GM12878 (cell line): ENCODE measurements at regions not wholly inside any gene's neighbourhood (a gene's known extent, or its start where the extent isn't known, plus 50 kb on each side); places are given as distances from the start of the nearest gene placed in this dataset.

Experiments used
- ATAC-seq: fragments of 200-7000 bp; cut with Tn5 transposase; 3 replicates; pipeline ENCODE4 v1.9.1; 2020; ENCODE audit warnings: mild to moderate bottlenecking, moderate library complexity
- BruUV-seq: library from RNA; stranded (reverse); fragments of 400-500 nt; replicated peaks from 2 replicates; lab custom pipeline; 2021; lab: Mats Ljungman, UMichigan
- CTCF ChIA-PET: fragments of 300-600 bp; sonication (Branson Sonifier 250); formaldehyde crosslinking; extraction: SDS; loops from one replicate; lab custom pipeline; 2021; ENCODE audit warnings: inconsistent platforms; lab: Yijun Ruan, JAX
- POLR2A ChIA-PET: fragments of 350-600 bp; formaldehyde crosslinking; extraction: SDS; loops from one replicate; lab custom pipeline; 2021; ENCODE audit warnings: inconsistent platforms; lab: Charles Lee
- RAD21 ChIA-PET: fragments of 300-600 bp; sonication (Branson Sonifier 250); formaldehyde crosslinking; loops from one replicate; lab custom pipeline; 2023; ENCODE audit warnings: antibody characterized with exemption; ENCODE audit not compliant: unreplicated experiment; lab: Charles Lee
- SMC1A ChIA-PET: fragments of 300-600 bp; sonication (Branson Sonifier 250); formaldehyde crosslinking; loops from one replicate; lab custom pipeline; 2023; ENCODE audit not compliant: unreplicated experiment, uncharacterized antibody; lab: Charles Lee
- DNase-seq: peaks from one replicate; pipeline ENCODE4 v3.0.0-alpha.2; 2011; ENCODE audit warnings: low read depth, low spot score
- FAIRE-seq: peaks from 3 replicates; lab custom pipeline; 2011; peaks lifted over from hg19 to GRCh38; lab: Jason Lieb, UNC
- H2AFZ ChIP-seq: 2 replicates; pipeline ENCODE4 v1.6.0; 2011; ENCODE audit warnings: low read depth, low read length, control low read depth; ENCODE audit not compliant: control insufficient read depth
- H3K27ac ChIP-seq: 2 replicates; pipeline ENCODE4 v1.5.1; 2011; ENCODE audit warnings: control low read depth; ENCODE audit not compliant: control insufficient read depth, insufficient read depth
- H3K27me3 ChIP-seq, 2 experiments: replicated peaks in 1 of 2; 2 replicates each; pipeline versions ENCODE4 v1.6.0 to v1.6.1; 2011; ENCODE audit warnings: low read length in 1 of 2; ENCODE audit not compliant: control insufficient read depth in 2 of 2, insufficient read depth in 2 of 2
- H3K36me3 ChIP-seq, 2 experiments: 2 replicates each; pipeline ENCODE4 v1.5.1; 2011; ENCODE audit warnings: low read length in 1 of 2; ENCODE audit not compliant: control insufficient read depth in 2 of 2, insufficient read depth in 2 of 2
- H3K4me1 ChIP-seq: 2 replicates; pipeline ENCODE4 v1.6.1; 2011; ENCODE audit warnings: mild to moderate bottlenecking, low read length, moderate library complexity, mixed read lengths; ENCODE audit not compliant: control insufficient read depth, insufficient read depth
- H3K4me2 ChIP-seq: 2 replicates; pipeline ENCODE4 v1.6.0; 2011; ENCODE audit warnings: control low read depth; ENCODE audit not compliant: control insufficient read depth, insufficient read depth
- H3K4me3 ChIP-seq: fragments of 200-600 bp; sonication (generic); 2 replicates; pipeline ENCODE4 v1.5.1; 2016
- H3K79me2 ChIP-seq: 2 replicates; pipeline ENCODE4 v1.6.0; 2011; ENCODE audit warnings: low read length; ENCODE audit not compliant: control insufficient read depth, insufficient read depth
- H3K9ac ChIP-seq: 2 replicates; pipeline ENCODE4 v1.8.0; 2011; ENCODE audit warnings: low read length, control low read depth, mixed read lengths; ENCODE audit not compliant: control insufficient read depth, insufficient read depth
- H3K9me3 ChIP-seq: replicated peaks from 3 replicates; pipeline ENCODE4 v1.5.1; 2011; ENCODE audit warnings: mild to moderate bottlenecking, low read length; ENCODE audit not compliant: control insufficient read depth, insufficient read depth
- H4K20me1 ChIP-seq: 2 replicates; pipeline ENCODE4 v1.6.0; 2011; ENCODE audit not compliant: control insufficient read depth, insufficient read depth
- CEBPB ChIP-seq, 2 experiments: fragments of 150-350 bp in 1 of 2; IDR thresholded peaks; 2 replicates each; pipeline ENCODE4 v1.6.1; 2012 to 2014; ENCODE audit warnings: low read depth in 2 of 2, low read length in 2 of 2, borderline replicate concordance in 1 of 2, inconsistent platforms in 1 of 2
- CHD2 ChIP-seq: IDR thresholded peaks from 2 replicates; pipeline ENCODE4 v1.6.1; 2011; ENCODE audit warnings: low read depth, low read length, improper control_type of control experiment, borderline replicate concordance
- JUNB ChIP-seq: IDR thresholded peaks from 2 replicates; pipeline ENCODE4 v1.6.1; 2016; ENCODE audit warnings: antibody characterized with exemption, mild to moderate bottlenecking
- MEF2B ChIP-seq: fragments of 450-650 bp; IDR thresholded peaks from 2 replicates; pipeline ENCODE4 v1.6.1; 2018; ENCODE audit warnings: mild to moderate bottlenecking, moderate library complexity; ENCODE audit not compliant: partially characterized antibody, poor library complexity, severe bottlenecking
- POLR2AphosphoS5 ChIP-seq: IDR thresholded peaks from 2 replicates; pipeline ENCODE4 v1.6.1; 2011; ENCODE audit warnings: mild to moderate bottlenecking, low read length, inconsistent platforms
- SMAD1 ChIP-seq: fragments of 450-650 bp; IDR thresholded peaks from 2 replicates; pipeline ENCODE4 v1.6.1; 2018; ENCODE audit warnings: mild to moderate bottlenecking, low read depth; ENCODE audit not compliant: partially characterized antibody
- SREBF2 ChIP-seq: IDR thresholded peaks from 2 replicates; pipeline ENCODE4 v1.6.1; 2012; ENCODE audit warnings: mild to moderate bottlenecking, low read length
- STAT3 ChIP-seq: IDR thresholded peaks from 2 replicates; pipeline ENCODE4 v1.6.1; 2011; ENCODE audit warnings: low read depth, low read length, improper control_type of control experiment
- TCF3 ChIP-seq: IDR thresholded peaks from 2 replicates; pipeline ENCODE4 v1.6.1; 2012; ENCODE audit warnings: low read depth, mild to moderate bottlenecking, low read length, borderline replicate concordance; ENCODE audit not compliant: insufficient read depth
- WGBS: methylation state at CpG from one replicate; pipeline ENCODE4 v1.1.6; 2016; ENCODE audit warnings: low lambda C conversion rate; ENCODE audit not compliant: insufficient replicate concordance, insufficient coverage; ENCODE audit errors: missing lambda C conversion rate; 5-methylcytosine and 5-hydroxymethylcytosine counted together
- in situ Hi-C: fragments of 300-500 bp; cut with MboI; formaldehyde crosslinking; loops from 9 replicates; pipeline ENCODE4 v1.14.3; 2018; ENCODE audit warnings: mixed read lengths
- intact Hi-C: fragments of 100-400 bp; cut with micrococcal nuclease; formaldehyde crosslinking; loops from one replicate; pipeline ENCODE4 v1.14.2; 2022; ENCODE audit not compliant: unreplicated experiment
- TF ChIP-seq, protein P1 (sequence below): IDR thresholded peaks from 2 replicates; pipeline ENCODE4 v1.6.1; 2011; ENCODE audit warnings: borderline replicate concordance, low read depth, mild to moderate bottlenecking, moderate library complexity, mixed read lengths, low read length; ENCODE audit not compliant: insufficient read depth; ENCODE audit errors: extremely low read length
- TF ChIP-seq, protein P2 (sequence below): fragments of 450-650 bp; IDR thresholded peaks from 2 replicates; pipeline ENCODE4 v1.6.1; 2017; ENCODE audit warnings: low read depth, mild to moderate bottlenecking, moderate library complexity
- TF ChIP-seq, protein P3 (sequence below): fragments of 450-650 bp; IDR thresholded peaks from 2 replicates; pipeline ENCODE4 v1.6.1; 2018; ENCODE audit warnings: mild to moderate bottlenecking, low read depth, moderate library complexity; ENCODE audit not compliant: partially characterized antibody
- TF ChIP-seq, protein P4 (sequence below): fragments of 450-650 bp; formaldehyde crosslinking; IDR thresholded peaks from 2 replicates; pipeline ENCODE4 v1.4.0; 2022; ENCODE audit warnings: mild to moderate bottlenecking, moderate library complexity

DNA sequence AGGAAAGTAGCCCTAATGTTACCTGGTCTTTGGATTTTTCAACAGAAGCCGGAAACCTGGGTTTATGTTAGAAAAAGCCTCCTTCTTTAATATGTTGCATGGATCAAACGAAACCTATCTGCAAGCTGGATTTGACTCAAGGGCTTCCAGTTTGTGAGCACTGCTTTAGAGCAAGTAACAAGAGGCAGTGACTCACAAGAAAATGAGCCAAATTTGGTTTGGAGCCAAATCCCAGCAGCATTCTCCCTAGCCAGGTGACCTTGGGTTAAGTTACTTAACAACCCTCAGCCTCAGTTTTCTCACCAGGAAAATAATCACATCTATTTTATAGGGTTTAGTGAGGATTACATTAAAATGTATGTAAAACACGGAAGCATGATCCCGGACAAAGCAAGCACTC lies 215.2 kb upstream of the PRICKLE2 start (continued):
- TF ChIP-seq, protein P1, sequence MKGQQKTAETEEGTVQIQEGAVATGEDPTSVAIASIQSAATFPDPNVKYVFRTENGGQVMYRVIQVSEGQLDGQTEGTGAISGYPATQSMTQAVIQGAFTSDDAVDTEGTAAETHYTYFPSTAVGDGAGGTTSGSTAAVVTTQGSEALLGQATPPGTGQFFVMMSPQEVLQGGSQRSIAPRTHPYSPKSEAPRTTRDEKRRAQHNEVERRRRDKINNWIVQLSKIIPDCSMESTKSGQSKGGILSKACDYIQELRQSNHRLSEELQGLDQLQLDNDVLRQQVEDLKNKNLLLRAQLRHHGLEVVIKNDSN = no peak

DNA sequence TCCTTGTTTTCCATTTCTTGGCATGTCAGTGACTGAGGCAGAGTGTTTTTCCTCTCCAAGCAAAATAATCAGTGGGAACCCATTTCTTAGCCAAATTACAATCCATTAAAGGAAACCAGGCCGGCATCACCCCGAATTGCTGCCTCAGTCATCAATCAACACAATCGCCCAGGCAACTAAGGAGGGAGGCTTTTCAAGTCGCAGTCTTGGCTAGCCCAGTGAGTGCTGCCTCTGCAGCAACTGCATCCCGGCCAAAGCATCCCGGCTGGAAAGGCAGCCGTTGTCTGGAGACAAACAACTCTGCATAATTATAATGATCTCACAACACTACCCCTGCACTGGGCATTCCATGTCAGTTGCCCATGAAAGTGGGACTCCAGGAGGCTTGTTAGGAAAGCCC lies 213.5 kb upstream of the PRICKLE2 start:
- BruUV-seq = no TSS peak
- no peaks in the 10 kb centered on the region for H4K20me1 ChIP-seq
- 24% methylated on average over 7 of the region's 7 CpGs for WGBS
- no peak for TF ChIP-seq SREBF2
- no peak for TF ChIP-seq JUNB
- TF ChIP-seq MEF2B = no peak
- TF ChIP-seq, protein P2, sequence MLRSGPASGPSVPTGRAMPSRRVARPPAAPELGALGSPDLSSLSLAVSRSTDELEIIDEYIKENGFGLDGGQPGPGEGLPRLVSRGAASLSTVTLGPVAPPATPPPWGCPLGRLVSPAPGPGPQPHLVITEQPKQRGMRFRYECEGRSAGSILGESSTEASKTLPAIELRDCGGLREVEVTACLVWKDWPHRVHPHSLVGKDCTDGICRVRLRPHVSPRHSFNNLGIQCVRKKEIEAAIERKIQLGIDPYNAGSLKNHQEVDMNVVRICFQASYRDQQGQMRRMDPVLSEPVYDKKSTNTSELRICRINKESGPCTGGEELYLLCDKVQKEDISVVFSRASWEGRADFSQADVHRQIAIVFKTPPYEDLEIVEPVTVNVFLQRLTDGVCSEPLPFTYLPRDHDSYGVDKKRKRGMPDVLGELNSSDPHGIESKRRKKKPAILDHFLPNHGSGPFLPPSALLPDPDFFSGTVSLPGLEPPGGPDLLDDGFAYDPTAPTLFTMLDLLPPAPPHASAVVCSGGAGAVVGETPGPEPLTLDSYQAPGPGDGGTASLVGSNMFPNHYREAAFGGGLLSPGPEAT = no peak
- no peak for TF ChIP-seq POLR2AphosphoS5
- TF ChIP-seq, protein P3, sequence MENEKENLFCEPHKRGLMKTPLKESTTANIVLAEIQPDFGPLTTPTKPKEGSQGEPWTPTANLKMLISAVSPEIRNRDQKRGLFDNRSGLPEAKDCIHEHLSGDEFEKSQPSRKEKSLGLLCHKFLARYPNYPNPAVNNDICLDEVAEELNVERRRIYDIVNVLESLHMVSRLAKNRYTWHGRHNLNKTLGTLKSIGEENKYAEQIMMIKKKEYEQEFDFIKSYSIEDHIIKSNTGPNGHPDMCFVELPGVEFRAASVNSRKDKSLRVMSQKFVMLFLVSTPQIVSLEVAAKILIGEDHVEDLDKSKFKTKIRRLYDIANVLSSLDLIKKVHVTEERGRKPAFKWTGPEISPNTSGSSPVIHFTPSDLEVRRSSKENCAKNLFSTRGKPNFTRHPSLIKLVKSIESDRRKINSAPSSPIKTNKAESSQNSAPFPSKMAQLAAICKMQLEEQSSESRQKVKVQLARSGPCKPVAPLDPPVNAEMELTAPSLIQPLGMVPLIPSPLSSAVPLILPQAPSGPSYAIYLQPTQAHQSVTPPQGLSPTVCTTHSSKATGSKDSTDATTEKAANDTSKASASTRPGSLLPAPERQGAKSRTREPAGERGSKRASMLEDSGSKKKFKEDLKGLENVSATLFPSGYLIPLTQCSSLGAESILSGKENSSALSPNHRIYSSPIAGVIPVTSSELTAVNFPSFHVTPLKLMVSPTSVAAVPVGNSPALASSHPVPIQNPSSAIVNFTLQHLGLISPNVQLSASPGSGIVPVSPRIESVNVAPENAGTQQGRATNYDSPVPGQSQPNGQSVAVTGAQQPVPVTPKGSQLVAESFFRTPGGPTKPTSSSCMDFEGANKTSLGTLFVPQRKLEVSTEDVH = no peak
- no peak for TF ChIP-seq SMAD1
- no peak for TF ChIP-seq TCF3
- no peak for TF ChIP-seq CEBPB (IDR thresholded peaks at IDR 0.05; ENCODE audit: borderline replicate concordance in 1 of 2, low read depth in 2 of 2, low read length in 2 of 2)
- TF ChIP-seq CHD2 = no peak
- no peak for TF ChIP-seq STAT3
- TF ChIP-seq, protein P4, sequence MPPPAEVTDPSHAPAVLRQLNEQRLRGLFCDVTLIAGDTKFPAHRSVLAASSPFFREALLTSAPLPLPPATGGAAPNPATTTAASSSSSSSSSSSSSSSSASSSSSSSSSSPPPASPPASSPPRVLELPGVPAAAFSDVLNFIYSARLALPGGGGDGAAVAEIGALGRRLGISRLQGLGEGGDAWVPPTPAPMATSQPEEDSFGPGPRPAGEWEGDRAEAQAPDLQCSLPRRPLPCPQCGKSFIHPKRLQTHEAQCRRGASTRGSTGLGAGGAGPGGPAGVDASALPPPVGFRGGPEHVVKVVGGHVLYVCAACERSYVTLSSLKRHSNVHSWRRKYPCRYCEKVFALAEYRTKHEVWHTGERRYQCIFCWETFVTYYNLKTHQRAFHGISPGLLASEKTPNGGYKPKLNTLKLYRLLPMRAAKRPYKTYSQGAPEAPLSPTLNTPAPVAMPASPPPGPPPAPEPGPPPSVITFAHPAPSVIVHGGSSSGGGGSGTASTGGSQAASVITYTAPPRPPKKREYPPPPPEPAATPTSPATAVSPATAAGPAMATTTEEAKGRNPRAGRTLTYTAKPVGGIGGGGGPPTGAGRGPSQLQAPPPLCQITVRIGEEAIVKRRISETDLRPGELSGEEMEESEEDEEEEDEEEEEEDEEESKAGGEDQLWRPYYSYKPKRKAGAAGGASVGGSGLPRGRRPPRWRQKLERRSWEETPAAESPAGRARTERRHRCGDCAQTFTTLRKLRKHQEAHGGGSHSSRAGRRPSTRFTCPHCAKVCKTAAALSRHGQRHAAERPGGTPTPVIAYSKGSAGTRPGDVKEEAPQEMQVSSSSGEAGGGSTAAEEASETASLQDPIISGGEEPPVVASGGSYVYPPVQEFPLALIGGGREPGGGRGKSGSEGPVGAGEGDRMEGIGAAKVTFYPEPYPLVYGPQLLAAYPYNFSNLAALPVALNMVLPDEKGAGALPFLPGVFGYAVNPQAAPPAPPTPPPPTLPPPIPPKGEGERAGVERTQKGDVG (CRISPR knock-in tag) = no peak
- no peak for FAIRE-seq
- ATAC-seq = no peak
- CTCF ChIA-PET = interaction anchor here (1.4 to 2.8 kb wide), 3 partner anchors 12 to 46 kb away, joined by 5 to 10 read pairs (median 9); no protein-coding TSS in a partner anchor
- H3K4me3 ChIP-seq = no peak overlapping the region
- intact Hi-C loops (no loop called here), in situ Hi-C loops (no loop called here)
- H3K4me2 ChIP-seq = no peak overlapping the region
- RAD21 ChIA-PET = interaction anchor here (1.7 to 2.7 kb wide), 3 partner anchors 11 to 43 kb away, joined by 8 to 13 read pairs (median 9); no protein-coding TSS in a partner anchor
- no peaks in the 10 kb centered on the region for H3K36me3 ChIP-seq
- SMC1A ChIA-PET = interaction anchor here (1.1 to 8.1 kb wide), 9 partner anchors 11 to 243 kb away, joined by 3 to 48 read pairs (median 17); no protein-coding TSS in a partner anchor
- peaks cover 2% of the 10 kb centered on the region; the same call in 1 of the 3 replicates for H3K9me3 ChIP-seq
- H3K9ac ChIP-seq = no peak overlapping the region
- 0 out of 4 replicates have a peak, but pooled peaks cover 0 to 3% of the 10 kb centered on the region in 2 experiments for H3K27me3 ChIP-seq
- H2AFZ ChIP-seq = no peak overlapping the region
- POLR2A ChIA-PET = interaction anchor here (0.6 to 1.8 kb wide), 6 partner anchors 10 to 588 kb away, joined by 3 to 13 read pairs (median 3); no protein-coding TSS in a partner anchor
- H3K4me1 ChIP-seq = no peaks in the 10 kb centered on the region
- H3K27ac ChIP-seq = no peak overlapping the region
- H3K79me2 ChIP-seq = no peaks in the 10 kb centered on the region
- DNase-seq = no peak
